ENCODE measurements at regions not wholly inside any gene's neighbourhood (a gene's known extent, or its start where the extent isn't known, plus 50 kb on each side); places are given as distances from the start of the nearest gene placed in this dataset.

DNA sequence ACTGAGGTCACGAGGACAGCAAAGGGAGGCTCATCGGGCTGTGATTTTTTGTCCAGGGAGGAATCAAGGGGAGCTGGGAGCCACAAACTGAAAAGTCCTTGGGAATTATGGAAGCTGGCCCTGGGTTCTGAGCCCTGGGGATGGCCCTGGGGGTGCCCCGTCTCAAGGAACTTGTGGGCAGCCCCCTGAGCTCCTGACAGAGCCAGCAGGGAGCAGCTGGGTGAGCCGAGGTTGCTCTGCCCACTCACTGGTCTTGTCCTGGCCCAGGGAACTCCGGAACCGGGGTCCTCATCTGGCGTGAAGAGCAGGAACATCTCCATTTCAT is 61.3 kb upstream of the HDAC4 start:
- ChIA-PET CTCF (no interaction called here), POLR2A (no interaction called here)
- no peaks in the 10 kb centered on the region for H3K4me1 ChIP-seq (ENCODE audit: control extremely low read depth in 1 of 4, control insufficient read depth in 4 of 4, insufficient read depth in 4 of 4, low read length in 3 of 4)
- no peaks in the 10 kb centered on the region for H3K27me3 ChIP-seq (replicated peaks in 2 of 5; ENCODE audit: control insufficient read depth in 4 of 5, insufficient read depth in 5 of 5, low read length in 4 of 5)
- H3K27ac ChIP-seq (ENCODE audit: insufficient read depth in 1 of 2, low read depth in 1 of 2, low read length in 2 of 2, poor library complexity in 1 of 2, severe bottlenecking in 2 of 2) = no peak overlapping the region
- DNase-seq = no peak
- no peaks in the 10 kb centered on the region for H3K36me3 ChIP-seq (ENCODE audit: control insufficient read depth in 4 of 4, insufficient read depth in 4 of 4, low read length in 3 of 4)
- H3K4me3 ChIP-seq (ENCODE audit: control insufficient read depth in 1 of 7, extremely low read depth in 1 of 7, insufficient read depth in 4 of 7, low read depth in 2 of 7, low read length in 6 of 7) = no peak overlapping the region
- no peaks in the 10 kb centered on the region for H3K9me3 ChIP-seq (ENCODE audit: control extremely low read depth in 1 of 5, control insufficient read depth in 4 of 5, insufficient read depth in 2 of 5, low read depth in 1 of 5, low read length in 4 of 5)
- WGBS (ENCODE audit: insufficient coverage) = 100% methylated on average over 3 of the region's 7 CpGs

DNA sequence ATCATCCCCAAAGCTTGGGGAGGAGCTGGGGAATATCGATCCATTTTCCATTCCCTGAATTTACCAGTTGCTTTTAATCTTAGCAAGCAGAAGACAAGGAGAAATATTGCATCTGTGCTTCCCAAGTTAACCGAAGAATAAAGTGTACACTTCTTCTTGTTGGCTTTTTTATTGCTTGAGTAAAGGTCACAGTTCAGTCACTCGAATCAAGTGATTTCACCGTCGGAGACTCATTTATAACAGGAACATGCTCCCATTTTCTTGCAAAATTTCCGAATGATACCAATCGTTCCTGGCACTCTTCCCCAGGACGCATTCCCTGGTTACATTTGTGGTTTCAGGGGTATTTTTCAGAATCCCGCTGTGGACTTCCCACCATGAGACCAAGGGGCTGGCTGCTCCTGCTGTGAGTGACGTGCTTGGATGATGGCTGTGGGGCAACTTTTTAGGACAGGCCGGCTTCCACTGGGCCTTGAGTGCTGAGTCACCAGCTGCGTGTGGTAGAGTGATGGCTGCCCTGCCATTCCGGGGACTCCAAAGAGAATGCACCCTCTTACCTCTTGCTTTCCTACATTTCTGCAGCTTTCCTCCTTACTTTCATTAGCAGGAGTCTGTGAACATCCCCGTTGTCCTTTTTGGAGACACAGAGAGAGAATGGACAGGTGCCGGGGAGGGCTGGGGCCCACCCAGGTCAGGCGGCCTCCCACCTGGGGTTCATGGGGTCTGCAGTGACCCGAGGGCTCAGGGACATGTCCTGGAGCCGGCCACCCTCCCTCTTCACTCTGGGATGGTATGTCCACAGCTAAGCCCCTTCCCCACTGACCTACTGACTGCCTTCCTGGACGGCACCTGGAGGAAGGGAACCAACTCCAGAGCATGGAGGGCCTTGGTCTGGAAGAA is 60.7 kb upstream of the HDAC4 start:
- DNase-seq = no peak
- H3K4me3 ChIP-seq (ENCODE audit: control insufficient read depth in 1 of 7, extremely low read depth in 1 of 7, insufficient read depth in 4 of 7, low read depth in 2 of 7, low read length in 6 of 7) = no peak overlapping the region
- H3K9me3 ChIP-seq (ENCODE audit: control extremely low read depth in 1 of 5, control insufficient read depth in 4 of 5, insufficient read depth in 2 of 5, low read depth in 1 of 5, low read length in 4 of 5) = no peaks in the 10 kb centered on the region
- CTCF ChIA-PET = no interaction called here
- H3K27ac ChIP-seq (ENCODE audit: insufficient read depth in 1 of 2, low read depth in 1 of 2, low read length in 2 of 2, poor library complexity in 1 of 2, severe bottlenecking in 2 of 2) = no peak overlapping the region
- no peaks in the 10 kb centered on the region for H3K27me3 ChIP-seq (replicated peaks in 2 of 5; ENCODE audit: control insufficient read depth in 4 of 5, insufficient read depth in 5 of 5, low read length in 4 of 5)
- no peaks in the 10 kb centered on the region for H3K4me1 ChIP-seq (ENCODE audit: control extremely low read depth in 1 of 4, control insufficient read depth in 4 of 4, insufficient read depth in 4 of 4, low read length in 3 of 4)
- 97% methylated on average over 17 of the region's 19 CpGs for WGBS (ENCODE audit: insufficient coverage)
- POLR2A ChIA-PET = no interaction called here
- no peaks in the 10 kb centered on the region for H3K36me3 ChIP-seq (ENCODE audit: control insufficient read depth in 4 of 4, insufficient read depth in 4 of 4, low read length in 3 of 4)

- no peaks in the 10 kb centered on the region for H3K36me3 ChIP-seq (ENCODE audit: control insufficient read depth in 4 of 4, insufficient read depth in 4 of 4, low read length in 3 of 4)
- H3K4me1 ChIP-seq (ENCODE audit: control extremely low read depth in 1 of 4, control insufficient read depth in 4 of 4, insufficient read depth in 4 of 4, low read length in 3 of 4) = no peaks in the 10 kb centered on the region
- H3K4me3 ChIP-seq (ENCODE audit: control insufficient read depth in 1 of 7, extremely low read depth in 1 of 7, insufficient read depth in 4 of 7, low read depth in 2 of 7, low read length in 6 of 7) = no peak overlapping the region
- WGBS (ENCODE audit: insufficient coverage) = 67% methylated on average over 1 of the region's 5 CpGs
- ChIA-PET POLR2A (no interaction called here), CTCF (no interaction called here)
- H3K27me3 ChIP-seq (replicated peaks in 2 of 5; ENCODE audit: control insufficient read depth in 4 of 5, insufficient read depth in 5 of 5, low read length in 4 of 5) = peaks cover 0 to 5% (median 0%) of the 10 kb centered on the region in 5 experiments
- no peak overlapping the region for H3K27ac ChIP-seq (ENCODE audit: insufficient read depth in 1 of 2, low read depth in 1 of 2, low read length in 2 of 2, poor library complexity in 1 of 2, severe bottlenecking in 2 of 2)
- DNase-seq = no peak
- no peaks in the 10 kb centered on the region for H3K9me3 ChIP-seq (ENCODE audit: control extremely low read depth in 1 of 5, control insufficient read depth in 4 of 5, insufficient read depth in 2 of 5, low read depth in 1 of 5, low read length in 4 of 5)
Observed at GRCh38 chr2:239460780-239461179, 60.0 kb upstream of the HDAC4 start.

GRCh38 chr2:239459606-239460005 is 58.8 kb upstream of the HDAC4 start:
- ChIA-PET POLR2A (no interaction called here), CTCF (no interaction called here)
- H3K4me3 ChIP-seq (ENCODE audit: control insufficient read depth in 1 of 7, extremely low read depth in 1 of 7, insufficient read depth in 4 of 7, low read depth in 2 of 7, low read length in 6 of 7) = no peak overlapping the region
- H3K27me3 ChIP-seq (replicated peaks in 2 of 5; ENCODE audit: control insufficient read depth in 4 of 5, insufficient read depth in 5 of 5, low read length in 4 of 5) = peaks cover 0 to 9% (median 0%) of the 10 kb centered on the region in 5 experiments
- WGBS (ENCODE audit: insufficient coverage) = 94% methylated on average over 10 of the region's 10 CpGs
- no peaks in the 10 kb centered on the region for H3K9me3 ChIP-seq (ENCODE audit: control extremely low read depth in 1 of 5, control insufficient read depth in 4 of 5, insufficient read depth in 2 of 5, low read depth in 1 of 5, low read length in 4 of 5)
- H3K4me1 ChIP-seq (ENCODE audit: control extremely low read depth in 1 of 4, control insufficient read depth in 4 of 4, insufficient read depth in 4 of 4, low read length in 3 of 4) = no peaks in the 10 kb centered on the region
- H3K27ac ChIP-seq (ENCODE audit: insufficient read depth in 1 of 2, low read depth in 1 of 2, low read length in 2 of 2, poor library complexity in 1 of 2, severe bottlenecking in 2 of 2) = no peak overlapping the region
- no peaks in the 10 kb centered on the region for H3K36me3 ChIP-seq (ENCODE audit: control insufficient read depth in 4 of 4, insufficient read depth in 4 of 4, low read length in 3 of 4)
- no peak for DNase-seq

DNA sequence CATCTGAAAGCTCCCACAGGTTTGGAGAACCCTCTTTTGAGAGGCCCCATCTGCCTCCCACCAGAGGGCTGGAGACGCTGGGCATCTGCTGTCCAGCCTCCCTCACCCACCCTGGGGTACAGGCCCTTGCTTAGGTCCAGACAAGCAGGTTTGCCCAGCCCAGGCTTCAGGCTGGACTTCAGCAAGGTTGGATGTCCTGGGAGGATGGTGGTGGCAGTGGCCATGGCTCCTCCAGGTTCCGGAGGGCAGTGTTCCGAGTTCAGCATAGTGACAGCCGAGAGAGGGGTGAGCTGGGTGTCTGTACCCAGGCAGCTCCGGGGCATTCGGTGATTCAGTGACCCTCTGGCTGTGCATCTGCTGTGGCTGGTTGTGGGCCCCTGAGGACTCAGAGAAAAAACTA is 58.2 kb upstream of the HDAC4 start:
- no peaks in the 10 kb centered on the region for H3K9me3 ChIP-seq (ENCODE audit: control extremely low read depth in 1 of 5, control insufficient read depth in 4 of 5, insufficient read depth in 2 of 5, low read depth in 1 of 5, low read length in 4 of 5)
- no peak for DNase-seq
- ChIA-PET POLR2A (no interaction called here), CTCF (no interaction called here)
- H3K36me3 ChIP-seq (ENCODE audit: control insufficient read depth in 4 of 4, insufficient read depth in 4 of 4, low read length in 3 of 4) = no peaks in the 10 kb centered on the region
- WGBS (ENCODE audit: insufficient coverage) = 96% methylated on average over 5 of the region's 6 CpGs
- H3K4me1 ChIP-seq (ENCODE audit: control extremely low read depth in 1 of 4, control insufficient read depth in 4 of 4, insufficient read depth in 4 of 4, low read length in 3 of 4) = no peaks in the 10 kb centered on the region
- H3K27ac ChIP-seq (ENCODE audit: insufficient read depth in 1 of 2, low read depth in 1 of 2, low read length in 2 of 2, poor library complexity in 1 of 2, severe bottlenecking in 2 of 2) = no peak overlapping the region
- H3K4me3 ChIP-seq (ENCODE audit: control insufficient read depth in 1 of 7, extremely low read depth in 1 of 7, insufficient read depth in 4 of 7, low read depth in 2 of 7, low read length in 6 of 7) = no peak overlapping the region
- peaks cover 0 to 9% (median 0%) of the 10 kb centered on the region in 5 experiments for H3K27me3 ChIP-seq (replicated peaks in 2 of 5; ENCODE audit: control insufficient read depth in 4 of 5, insufficient read depth in 5 of 5, low read length in 4 of 5)

- CTCF ChIA-PET = no interaction called here
- Histone ChIP-seq H3K27ac (ENCODE audit: insufficient read depth in 1 of 2, low read depth in 1 of 2, low read length in 2 of 2, poor library complexity in 1 of 2, severe bottlenecking in 2 of 2) (no peak overlapping the region), H3K4me3 (ENCODE audit: control insufficient read depth in 1 of 7, extremely low read depth in 1 of 7, insufficient read depth in 4 of 7, low read depth in 2 of 7, low read length in 6 of 7) (no peak overlapping the region), H3K27me3 (replicated peaks in 2 of 5; ENCODE audit: control insufficient read depth in 4 of 5, insufficient read depth in 5 of 5, low read length in 4 of 5) (peaks cover 0 to 9% (median 0%) of the 10 kb centered on the region in 5 experiments), H3K9me3 (ENCODE audit: control extremely low read depth in 1 of 5, control insufficient read depth in 4 of 5, insufficient read depth in 2 of 5, low read depth in 1 of 5, low read length in 4 of 5) (peaks cover 0 to 5% (median 2%) of the 10 kb centered on the region in 5 experiments), H3K36me3 (ENCODE audit: control insufficient read depth in 4 of 4, insufficient read depth in 4 of 4, low read length in 3 of 4) (no peaks in the 10 kb centered on the region), H3K4me1 (ENCODE audit: control extremely low read depth in 1 of 4, control insufficient read depth in 4 of 4, insufficient read depth in 4 of 4, low read length in 3 of 4) (no peaks in the 10 kb centered on the region)
- no peak for DNase-seq
- POLR2A ChIA-PET = no interaction called here
- WGBS (ENCODE audit: insufficient coverage) = 94% methylated on average over 17 of the region's 17 CpGs
Observed at GRCh38 chr2:239457586-239458445, 57.0 kb upstream of the HDAC4 start.

DNA sequence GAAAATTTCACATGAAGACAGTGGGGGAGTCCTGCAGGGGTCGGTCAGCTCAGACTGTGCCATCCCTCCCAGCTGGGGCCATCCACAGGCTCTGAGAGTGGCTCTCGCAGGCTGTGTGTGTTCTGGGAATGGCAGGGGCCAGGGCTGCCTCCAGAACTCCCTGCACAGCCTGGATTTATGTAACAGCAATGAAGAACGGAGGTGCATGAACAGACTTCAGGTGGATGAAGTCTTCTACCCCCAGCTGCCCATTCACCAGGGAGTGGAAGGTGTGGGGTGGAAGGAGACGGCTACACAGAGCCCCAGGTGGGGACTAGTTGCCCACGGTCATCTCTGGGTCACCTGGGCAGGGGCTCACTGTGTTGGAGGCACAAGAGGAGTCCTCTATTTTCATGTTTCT is 56.1 kb upstream of the HDAC4 start:
- DNase-seq = no peak
- Histone ChIP-seq H3K36me3 (ENCODE audit: control insufficient read depth in 4 of 4, insufficient read depth in 4 of 4, low read length in 3 of 4) (no peaks in the 10 kb centered on the region), H3K4me3 (ENCODE audit: control insufficient read depth in 1 of 7, extremely low read depth in 1 of 7, insufficient read depth in 4 of 7, low read depth in 2 of 7, low read length in 6 of 7) (no peak overlapping the region), H3K27me3 (replicated peaks in 2 of 5; ENCODE audit: control insufficient read depth in 4 of 5, insufficient read depth in 5 of 5, low read length in 4 of 5) (peaks cover 0 to 9% (median 0%) of the 10 kb centered on the region in 5 experiments), H3K9me3 (ENCODE audit: control extremely low read depth in 1 of 5, control insufficient read depth in 4 of 5, insufficient read depth in 2 of 5, low read depth in 1 of 5, low read length in 4 of 5) (peaks cover 0 to 8% (median 2%) of the 10 kb centered on the region in 5 experiments), H3K27ac (ENCODE audit: insufficient read depth in 1 of 2, low read depth in 1 of 2, low read length in 2 of 2, poor library complexity in 1 of 2, severe bottlenecking in 2 of 2) (no peak overlapping the region), H3K4me1 (ENCODE audit: control extremely low read depth in 1 of 4, control insufficient read depth in 4 of 4, insufficient read depth in 4 of 4, low read length in 3 of 4) (no peaks in the 10 kb centered on the region)
- CTCF ChIA-PET = no interaction called here
- POLR2A ChIA-PET = no interaction called here
- WGBS (ENCODE audit: insufficient coverage) = 85% methylated on average over 3 of the region's 5 CpGs
